Fibroblast of mammary gland (primary cell): ENCODE measurements at regions not wholly inside any gene's neighbourhood (a gene's known extent, or its start where the extent isn't known, plus 50 kb on each side); places are given as distances from the start of the nearest gene placed in this dataset.

Experiments
- DNase-seq: peaks from one replicate; pipeline ENCODE4 v3.0.0-alpha.2; 2010; ENCODE audit warnings: low read depth
- H3K4me3 ChIP-seq: 2 replicates; pipeline ENCODE4 v1.5.1; 2011; ENCODE audit warnings: low read depth, mild to moderate bottlenecking, low read length, moderate library complexity; ENCODE audit not compliant: control insufficient read depth
- TF ChIP-seq, protein P1 (sequence below): conservative IDR thresholded peaks from 2 replicates; pipeline ENCODE4 v1.5.1; 2011; ENCODE audit warnings: low read depth, low read length, inconsistent platforms; ENCODE audit not compliant: control insufficient read depth, insufficient read depth

DNA sequence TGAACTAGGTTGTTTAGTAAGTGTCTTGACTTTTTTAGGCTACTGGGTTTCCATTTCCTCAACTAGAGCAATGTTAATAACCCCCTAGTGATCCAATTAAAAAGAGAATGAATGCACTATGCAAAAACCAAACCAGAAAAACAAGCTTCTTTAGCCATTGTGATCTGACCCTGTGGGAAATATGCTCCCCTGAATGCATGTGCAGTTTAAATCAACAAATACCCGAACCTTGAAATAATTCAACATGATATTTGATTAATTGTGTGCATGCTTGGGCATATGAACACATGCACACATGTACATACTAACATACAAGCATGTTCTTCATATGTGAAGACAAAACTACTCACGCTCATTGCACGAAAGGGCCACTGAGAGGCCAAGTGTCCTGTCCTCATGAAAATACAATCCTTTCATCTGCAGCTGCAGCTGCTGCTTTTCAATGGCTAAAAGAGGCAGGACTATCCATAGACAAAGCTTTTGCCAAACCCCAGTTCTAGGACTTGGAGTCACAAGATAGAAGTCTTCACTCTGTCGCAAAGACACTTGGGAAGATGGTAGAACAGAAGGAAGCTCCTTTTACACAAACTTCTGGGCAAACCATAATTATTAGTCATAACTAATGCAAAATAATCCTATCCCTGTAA is 207.1 kb upstream of the POU3F2 start:
- H3K4me3 ChIP-seq: no peak overlapping the region
- no peak for DNase-seq
- TF ChIP-seq, protein P1, sequence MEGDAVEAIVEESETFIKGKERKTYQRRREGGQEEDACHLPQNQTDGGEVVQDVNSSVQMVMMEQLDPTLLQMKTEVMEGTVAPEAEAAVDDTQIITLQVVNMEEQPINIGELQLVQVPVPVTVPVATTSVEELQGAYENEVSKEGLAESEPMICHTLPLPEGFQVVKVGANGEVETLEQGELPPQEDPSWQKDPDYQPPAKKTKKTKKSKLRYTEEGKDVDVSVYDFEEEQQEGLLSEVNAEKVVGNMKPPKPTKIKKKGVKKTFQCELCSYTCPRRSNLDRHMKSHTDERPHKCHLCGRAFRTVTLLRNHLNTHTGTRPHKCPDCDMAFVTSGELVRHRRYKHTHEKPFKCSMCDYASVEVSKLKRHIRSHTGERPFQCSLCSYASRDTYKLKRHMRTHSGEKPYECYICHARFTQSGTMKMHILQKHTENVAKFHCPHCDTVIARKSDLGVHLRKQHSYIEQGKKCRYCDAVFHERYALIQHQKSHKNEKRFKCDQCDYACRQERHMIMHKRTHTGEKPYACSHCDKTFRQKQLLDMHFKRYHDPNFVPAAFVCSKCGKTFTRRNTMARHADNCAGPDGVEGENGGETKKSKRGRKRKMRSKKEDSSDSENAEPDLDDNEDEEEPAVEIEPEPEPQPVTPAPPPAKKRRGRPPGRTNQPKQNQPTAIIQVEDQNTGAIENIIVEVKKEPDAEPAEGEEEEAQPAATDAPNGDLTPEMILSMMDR: no peak

DNA sequence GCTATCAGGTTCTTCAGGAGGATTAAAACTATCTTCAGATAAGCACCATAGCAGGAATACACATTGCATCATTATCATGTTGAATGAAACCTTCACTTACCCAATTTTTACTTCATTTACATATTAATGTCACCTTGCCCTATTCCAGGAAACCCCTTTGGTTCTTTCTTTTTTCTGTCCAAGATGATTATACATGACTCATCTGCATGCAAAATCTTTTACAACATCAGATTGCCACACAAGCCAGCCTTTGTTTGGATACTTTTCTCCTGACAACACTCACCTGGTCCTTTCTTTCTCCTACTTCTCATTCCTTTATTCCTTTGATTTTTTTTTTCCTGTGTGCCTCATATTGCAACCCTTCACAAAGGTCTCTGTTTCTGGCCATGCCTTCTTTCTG is 200.5 kb upstream of the POU3F2 start:
- H3K4me3 ChIP-seq: no peak overlapping the region
- TF ChIP-seq, protein P1: no peak
- DNase-seq: no peak

DNA sequence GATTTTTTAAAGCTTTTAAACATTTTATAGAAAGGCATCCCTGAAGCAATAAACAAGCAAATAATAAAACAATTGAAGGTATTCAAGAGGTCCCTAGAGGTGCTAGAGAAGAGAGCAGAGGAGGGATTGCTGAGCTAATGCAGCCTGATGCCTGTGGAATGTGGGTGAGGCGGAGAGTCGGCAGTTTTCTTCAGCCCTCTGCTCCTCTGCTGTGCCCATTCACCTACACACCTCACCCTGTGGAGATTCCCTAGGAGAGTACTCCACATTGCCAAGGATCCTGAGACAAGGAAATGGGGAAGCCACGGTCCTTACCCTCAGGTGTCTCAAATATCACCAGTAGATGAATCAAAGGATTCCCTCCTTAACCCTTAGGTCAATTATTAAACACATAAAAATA is 199.8 kb upstream of the POU3F2 start:
- TF ChIP-seq, protein P1: no peak
- no peak overlapping the region for H3K4me3 ChIP-seq
- no peak for DNase-seq

DNA sequence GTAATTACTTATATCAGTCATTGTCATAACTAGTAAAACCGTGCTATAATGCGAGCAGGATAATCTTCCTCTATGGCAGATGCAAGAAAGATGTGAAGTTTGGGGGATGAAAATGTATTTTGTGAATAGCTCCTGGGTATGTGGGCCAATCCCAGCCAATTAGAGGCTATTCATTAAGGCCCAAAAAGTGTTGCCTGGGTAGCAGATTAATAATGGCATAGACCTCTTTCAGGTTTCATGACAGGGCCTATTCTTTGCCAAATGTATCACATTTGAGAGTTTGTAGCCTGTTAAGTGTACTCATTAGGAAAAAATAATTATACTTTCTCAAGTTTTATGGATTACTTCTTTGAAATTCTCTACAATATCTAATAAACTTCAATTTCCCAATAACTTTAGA is 199.2 kb upstream of the POU3F2 start:
- no peak overlapping the region for H3K4me3 ChIP-seq

DNA sequence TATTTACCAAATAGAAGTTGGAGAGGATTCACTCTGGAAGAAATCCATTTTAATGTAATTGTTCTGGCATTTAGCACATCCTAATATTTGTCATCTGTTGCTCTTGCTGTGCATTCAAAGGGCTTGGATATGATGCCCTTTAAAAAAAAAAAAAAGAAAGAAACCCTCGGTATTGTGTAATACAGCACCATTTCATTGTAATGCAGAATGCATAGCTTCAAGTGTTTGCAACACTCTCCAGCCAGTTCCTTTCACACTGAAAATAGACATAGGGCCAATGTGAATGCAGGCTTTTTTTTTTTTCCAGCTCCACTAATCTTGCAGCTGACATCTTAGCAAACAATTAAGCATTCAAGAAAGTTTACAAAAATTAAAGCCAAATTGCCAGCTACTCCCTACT is 197.4 kb upstream of the POU3F2 start:
- no peak overlapping the region for H3K4me3 ChIP-seq
- DNase-seq: no peak
- TF ChIP-seq, protein P1: no peak

More for the DNA sequence above, 199.2 kb upstream of the POU3F2 start:
- TF ChIP-seq, protein P1: no peak
- DNase-seq: no peak

DNA sequence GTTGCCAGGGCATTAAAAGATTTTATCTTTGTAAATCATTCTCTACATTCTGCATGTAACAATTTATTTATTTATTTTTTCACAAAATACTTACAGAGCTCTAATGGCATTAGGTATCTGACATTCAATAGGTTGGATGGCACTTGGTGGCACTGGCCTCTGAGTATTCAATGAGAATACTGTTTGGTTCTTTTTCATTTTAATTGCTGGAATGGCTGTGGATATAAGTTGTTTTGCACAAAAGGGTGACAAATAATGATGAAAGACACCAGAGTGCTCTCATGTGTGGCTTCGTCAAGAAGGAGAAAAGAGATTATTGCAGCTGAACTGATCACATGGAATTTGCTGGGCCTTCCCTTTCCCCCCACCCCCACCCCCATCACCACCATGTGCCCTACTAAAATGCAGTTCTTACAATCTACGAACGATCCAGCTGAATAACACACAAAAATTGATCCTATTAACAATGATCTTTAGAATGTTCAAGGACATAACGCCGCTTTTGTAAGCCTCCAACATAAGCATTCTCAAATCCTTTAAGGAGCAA is 195.2 kb upstream of the POU3F2 start:
- TF ChIP-seq, protein P1: no peak
- H3K4me3 ChIP-seq: no peak overlapping the region
- DNase-seq: no peak

DNA sequence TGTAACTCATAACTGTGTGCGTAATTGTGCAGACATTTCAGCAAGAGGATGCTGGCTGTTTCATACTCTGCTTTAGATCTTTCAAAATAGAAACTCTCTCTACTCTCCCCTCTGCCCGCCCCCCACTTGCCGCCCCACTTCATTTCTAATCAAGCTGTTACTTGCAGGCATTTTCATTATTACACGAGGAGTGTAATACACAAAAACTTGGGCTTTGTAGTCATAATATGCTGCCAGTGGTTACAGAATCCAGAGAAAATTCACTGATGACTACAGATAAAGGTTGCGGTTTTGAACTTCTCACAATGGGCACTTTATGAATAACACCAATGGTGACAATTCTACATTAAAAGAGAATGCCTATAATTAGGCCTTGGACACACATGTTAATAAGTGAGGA is 194.0 kb upstream of the POU3F2 start:
- DNase-seq: no peak
- H3K4me3 ChIP-seq: no peak overlapping the region
- TF ChIP-seq, protein P1: no peak
